AG09309 (cell line): ENCODE measurements at regions not wholly inside any gene's neighbourhood (a gene's known extent, or its start where the extent isn't known, plus 50 kb on each side); places are given as distances from the start of the nearest gene placed in this dataset.

Experiments
- DNase-seq: peaks from one replicate; pipeline ENCODE4 v3.0.0-alpha.2; 2010; ENCODE audit warnings: low read depth
- H3K4me3 ChIP-seq: 2 replicates; pipeline ENCODE4 v1.5.1; 2011; ENCODE audit warnings: mild to moderate bottlenecking, low read depth, low read length, moderate library complexity; ENCODE audit not compliant: control insufficient read depth
- TF ChIP-seq, protein P1 (sequence below): IDR thresholded peaks from 2 replicates; pipeline ENCODE4 v1.5.1; 2011; ENCODE audit warnings: mild to moderate bottlenecking, low read depth, low read length, inconsistent platforms; ENCODE audit not compliant: insufficient read depth, control insufficient read depth; ENCODE audit errors: missing control alignments

DNA sequence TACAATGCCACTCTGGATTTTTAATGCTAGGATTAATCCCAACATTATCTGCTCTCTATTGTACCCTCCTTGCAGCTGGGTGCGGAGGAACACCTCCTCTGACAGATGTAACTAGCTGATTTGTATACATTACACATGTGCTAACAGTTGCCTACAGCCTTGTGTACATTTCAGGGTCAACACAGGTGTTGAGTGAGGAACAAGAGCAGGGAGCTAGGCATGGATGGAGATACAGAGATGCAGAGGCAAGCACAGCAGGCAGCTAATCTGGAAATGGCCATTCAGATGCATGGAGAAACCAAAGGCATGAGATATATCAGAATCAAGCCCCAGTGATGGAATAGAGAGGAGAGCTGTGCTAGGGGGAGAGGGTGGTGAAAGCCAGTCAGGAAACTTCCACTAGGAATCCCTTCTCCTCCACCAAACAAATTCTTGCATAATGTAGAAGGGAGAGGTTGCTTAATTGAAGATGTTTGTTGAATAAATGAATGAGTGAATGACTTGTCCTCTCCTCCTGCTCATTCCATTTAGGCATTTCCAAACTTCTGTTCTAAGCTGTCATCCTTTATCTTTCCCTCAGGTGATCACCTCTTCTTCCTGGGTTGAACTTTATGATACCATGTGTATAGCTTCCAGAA is 313.2 kb downstream of the ATP23 start:
- no peak for DNase-seq
- H3K4me3 ChIP-seq, result no peak overlapping the region
- TF ChIP-seq, protein P1, sequence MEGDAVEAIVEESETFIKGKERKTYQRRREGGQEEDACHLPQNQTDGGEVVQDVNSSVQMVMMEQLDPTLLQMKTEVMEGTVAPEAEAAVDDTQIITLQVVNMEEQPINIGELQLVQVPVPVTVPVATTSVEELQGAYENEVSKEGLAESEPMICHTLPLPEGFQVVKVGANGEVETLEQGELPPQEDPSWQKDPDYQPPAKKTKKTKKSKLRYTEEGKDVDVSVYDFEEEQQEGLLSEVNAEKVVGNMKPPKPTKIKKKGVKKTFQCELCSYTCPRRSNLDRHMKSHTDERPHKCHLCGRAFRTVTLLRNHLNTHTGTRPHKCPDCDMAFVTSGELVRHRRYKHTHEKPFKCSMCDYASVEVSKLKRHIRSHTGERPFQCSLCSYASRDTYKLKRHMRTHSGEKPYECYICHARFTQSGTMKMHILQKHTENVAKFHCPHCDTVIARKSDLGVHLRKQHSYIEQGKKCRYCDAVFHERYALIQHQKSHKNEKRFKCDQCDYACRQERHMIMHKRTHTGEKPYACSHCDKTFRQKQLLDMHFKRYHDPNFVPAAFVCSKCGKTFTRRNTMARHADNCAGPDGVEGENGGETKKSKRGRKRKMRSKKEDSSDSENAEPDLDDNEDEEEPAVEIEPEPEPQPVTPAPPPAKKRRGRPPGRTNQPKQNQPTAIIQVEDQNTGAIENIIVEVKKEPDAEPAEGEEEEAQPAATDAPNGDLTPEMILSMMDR, result no peak

DNA sequence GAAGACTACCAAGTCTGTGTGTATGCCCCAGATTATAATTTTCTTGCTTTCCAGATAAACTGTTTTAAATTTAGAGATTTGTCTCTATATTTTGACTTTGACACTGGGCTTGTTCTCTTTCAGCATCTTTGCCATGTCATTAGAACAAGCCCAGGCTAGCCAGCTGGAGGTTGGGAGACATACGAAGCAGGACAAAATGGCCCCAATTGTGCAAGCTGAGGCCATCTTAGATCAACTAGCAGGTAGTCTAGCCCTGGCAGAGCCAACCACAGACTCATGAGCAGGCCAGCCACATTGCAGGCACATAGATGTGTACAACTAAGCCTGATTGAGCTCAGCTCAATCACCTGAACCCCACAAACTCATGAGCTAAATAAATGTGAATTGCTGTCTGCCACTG is 321.4 kb downstream of the ATP23 start:
- H3K4me3 ChIP-seq, result no peak overlapping the region
- TF ChIP-seq, protein P1, result no peak
- no peak for DNase-seq

DNA sequence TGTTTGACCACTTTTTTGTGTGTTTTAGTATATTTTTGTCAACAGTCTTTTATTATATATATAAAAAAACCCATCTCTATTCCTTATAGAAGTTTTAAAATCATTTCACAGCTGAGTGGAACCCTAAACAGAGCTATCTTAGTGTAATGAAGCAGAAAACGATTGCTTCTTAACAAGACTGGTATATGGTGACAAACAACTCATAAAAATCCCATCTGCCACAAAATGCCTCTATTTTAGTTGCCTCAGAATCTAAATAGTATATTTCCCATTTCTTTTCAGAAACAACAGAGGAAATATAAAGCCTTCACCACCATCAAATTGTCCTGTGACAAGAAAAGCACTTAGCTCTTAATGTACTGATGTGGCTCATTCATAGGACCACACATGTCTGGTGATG is 322.4 kb downstream of the ATP23 start:
- DNase-seq, result no peak
- no peak overlapping the region for H3K4me3 ChIP-seq
- TF ChIP-seq, protein P1, result no peak

DNA sequence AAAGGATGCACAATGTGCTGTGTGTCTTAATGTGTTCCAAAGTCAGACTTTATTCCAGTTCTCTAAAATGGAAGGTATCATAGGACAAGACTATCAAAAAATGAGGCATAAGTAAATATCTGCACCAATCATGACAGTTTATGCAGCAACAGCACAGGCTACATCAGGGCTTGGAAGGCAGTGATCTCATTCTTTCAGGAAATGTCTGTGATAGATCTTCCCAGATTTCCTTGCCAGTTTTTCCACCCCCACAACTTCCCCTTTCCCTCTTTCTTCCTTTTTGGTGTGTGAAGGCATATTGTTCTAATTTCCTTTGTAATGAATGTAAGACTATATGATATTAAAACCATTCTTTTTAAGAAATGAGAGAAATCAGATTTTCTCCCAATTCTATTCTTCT is 326.7 kb downstream of the ATP23 start:
- TF ChIP-seq, protein P1, result no peak
- H3K4me3 ChIP-seq, result no peak overlapping the region
- no peak for DNase-seq

DNA sequence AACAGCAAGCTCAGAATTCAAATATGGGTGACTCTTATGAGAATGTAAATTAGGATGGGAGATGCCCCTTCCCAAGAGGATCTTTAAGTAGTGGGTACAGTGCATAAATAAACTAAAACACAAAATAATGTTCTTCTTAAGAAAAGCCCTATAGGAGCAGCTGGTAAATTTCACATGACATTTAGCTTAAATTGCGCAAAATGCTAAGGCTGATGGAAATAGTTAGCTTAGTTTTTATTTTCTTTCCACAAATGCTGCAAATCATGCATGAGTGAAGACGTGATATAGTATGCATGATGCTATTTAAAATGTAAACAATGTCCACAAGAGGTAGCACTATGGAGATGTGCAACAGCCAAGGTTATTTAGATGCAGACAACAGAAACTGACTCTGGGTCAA is 328.1 kb downstream of the ATP23 start:
- H3K4me3 ChIP-seq, result no peak overlapping the region
- no peak for DNase-seq
- TF ChIP-seq, protein P1, result no peak

DNA sequence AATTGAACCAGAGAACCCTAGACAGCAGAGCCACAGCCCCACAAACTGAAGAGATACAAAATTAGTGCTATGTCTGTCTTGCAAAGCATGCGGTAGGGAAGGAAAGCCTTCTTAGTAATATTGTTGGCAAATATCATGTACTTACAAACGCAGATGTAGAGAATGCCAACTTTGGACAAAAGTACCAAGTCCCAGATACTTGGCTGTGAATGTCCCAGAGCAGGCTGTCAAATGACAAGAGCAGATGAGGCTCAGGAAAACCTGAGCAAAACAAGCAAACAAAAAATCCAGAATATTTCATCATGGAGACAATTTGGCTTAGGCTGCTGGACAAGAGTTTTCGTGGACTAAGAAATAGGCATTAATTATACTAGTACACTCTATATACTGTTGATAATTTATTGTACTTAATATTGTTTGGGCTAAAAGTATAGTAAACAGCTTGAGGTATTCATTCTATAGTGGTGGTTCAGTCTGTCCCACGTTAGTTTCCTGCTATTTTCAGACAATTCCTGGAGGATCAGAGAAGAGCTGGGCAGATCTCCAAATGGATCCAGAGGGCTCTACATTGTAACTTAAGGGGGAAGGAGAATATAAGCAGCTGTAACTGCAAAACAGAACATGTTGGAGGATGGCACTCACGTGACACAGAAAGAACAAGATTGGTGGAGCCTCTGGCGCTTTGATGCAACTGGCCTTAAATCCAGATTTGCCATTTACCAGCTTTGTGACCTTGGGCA is 329.8 kb downstream of the ATP23 start:
- no peak for DNase-seq
- H3K4me3 ChIP-seq, result no peak overlapping the region
- TF ChIP-seq, protein P1, result no peak
